ENCODE measurements at regions not wholly inside any gene's neighbourhood (a gene's known extent, or its start where the extent isn't known, plus 50 kb on each side); places are given as distances from the start of the nearest gene placed in this dataset.
"Not testable (repeated sequence)": the region's sequence is repeated elsewhere in the genome, so short reads cannot be mapped to it uniquely, and the experiment has no call there.

GRCh38 chr10:42281896-42282295 is 356.5 kb downstream of the ZNF33B start:
- H3K4me1 Mint-ChIP-seq; ATAC-seq; H3K27me3 Mint-ChIP-seq; DNase-seq; H3K27ac Mint-ChIP-seq; H3K9me3 Mint-ChIP-seq (ENCODE audit: low read depth); H3K36me3 Mint-ChIP-seq; CTCF ChIA-PET; H3K4me3 Mint-ChIP-seq: not testable (repeated sequence)

GRCh38 chr10:42269788-42270187 is 368.6 kb downstream of the ZNF33B start:
- CTCF ChIA-PET, ATAC-seq, H3K4me1 Mint-ChIP-seq: not testable (repeated sequence)

GRCh38 chr10:42263259-42263658 is 375.1 kb downstream of the ZNF33B start:
- H3K27me3 Mint-ChIP-seq; H3K4me3 Mint-ChIP-seq; ATAC-seq; DNase-seq; H3K4me1 Mint-ChIP-seq; H3K9me3 Mint-ChIP-seq (ENCODE audit: low read depth); H3K36me3 Mint-ChIP-seq; CTCF ChIA-PET; H3K27ac Mint-ChIP-seq: not testable (repeated sequence)

More at GRCh38 chr10:42269788-42270187, 368.6 kb downstream of the ZNF33B start:
- not testable (repeated sequence) for H3K27me3 Mint-ChIP-seq; H3K36me3 Mint-ChIP-seq; DNase-seq; H3K27ac Mint-ChIP-seq; H3K4me3 Mint-ChIP-seq; H3K9me3 Mint-ChIP-seq (ENCODE audit: low read depth)

GRCh38 chr10:42243002-42243401 is 395.4 kb downstream of the ZNF33B start:
- H3K27me3 Mint-ChIP-seq; H3K9me3 Mint-ChIP-seq (ENCODE audit: low read depth); H3K36me3 Mint-ChIP-seq; CTCF ChIA-PET; H3K27ac Mint-ChIP-seq; H3K4me1 Mint-ChIP-seq; H3K4me3 Mint-ChIP-seq; ATAC-seq; DNase-seq: not testable (repeated sequence)

- Mint-ChIP-seq H3K27ac (no peak overlapping the region), H3K9me3 (ENCODE audit: low read depth) (peaks cover 2% of the 10 kb centered on the region), H3K36me3 (no peaks in the 10 kb centered on the region), H3K27me3 (no peaks in the 10 kb centered on the region), H3K4me1 (no peaks in the 10 kb centered on the region), H3K4me3 (no peak overlapping the region)
- CTCF ChIA-PET, result no interaction called here
- ATAC-seq (no peak), DNase-seq (no peak)
Measured at GRCh38 chr10:42242135-42242805, 396.1 kb downstream of the ZNF33B start.

- H3K4me1 Mint-ChIP-seq; H3K27ac Mint-ChIP-seq; H3K27me3 Mint-ChIP-seq; H3K36me3 Mint-ChIP-seq; H3K4me3 Mint-ChIP-seq; DNase-seq; ATAC-seq; H3K9me3 Mint-ChIP-seq (ENCODE audit: low read depth); CTCF ChIA-PET: not testable (repeated sequence)
Measured at GRCh38 chr10:42236401-42236800, 402.0 kb downstream of the ZNF33B start.

- H3K36me3 Mint-ChIP-seq, DNase-seq, CTCF ChIA-PET, ATAC-seq, H3K27ac Mint-ChIP-seq, H3K4me3 Mint-ChIP-seq, H3K4me1 Mint-ChIP-seq, H3K27me3 Mint-ChIP-seq: not testable (repeated sequence)
- peaks cover 11% of the 10 kb centered on the region for H3K9me3 Mint-ChIP-seq (ENCODE audit: low read depth)
Measured at GRCh38 chr10:42235736-42236135, 402.6 kb downstream of the ZNF33B start.

- H3K27ac Mint-ChIP-seq, ATAC-seq: not testable (repeated sequence)
- H3K9me3 Mint-ChIP-seq (ENCODE audit: low read depth), result peaks cover 14% of the 10 kb centered on the region
Measured at GRCh38 chr10:42235241-42235640, 403.1 kb downstream of the ZNF33B start.

GRCh38 chr10:42234506-42234905 is 403.9 kb downstream of the ZNF33B start:
- H3K27ac Mint-ChIP-seq, H3K36me3 Mint-ChIP-seq, ATAC-seq, H3K4me3 Mint-ChIP-seq, H3K4me1 Mint-ChIP-seq, H3K27me3 Mint-ChIP-seq, CTCF ChIA-PET, DNase-seq: not testable (repeated sequence)
- peaks cover 14% of the 10 kb centered on the region for H3K9me3 Mint-ChIP-seq (ENCODE audit: low read depth)

More at GRCh38 chr10:42235241-42235640, 403.1 kb downstream of the ZNF33B start:
- H3K4me1 Mint-ChIP-seq, H3K4me3 Mint-ChIP-seq, DNase-seq, H3K27me3 Mint-ChIP-seq, H3K36me3 Mint-ChIP-seq, CTCF ChIA-PET: not testable (repeated sequence)

- DNase-seq, H3K36me3 Mint-ChIP-seq, ATAC-seq, H3K27me3 Mint-ChIP-seq, H3K4me3 Mint-ChIP-seq, CTCF ChIA-PET, H3K27ac Mint-ChIP-seq, H3K4me1 Mint-ChIP-seq: not testable (repeated sequence)
- H3K9me3 Mint-ChIP-seq (ENCODE audit: low read depth), result peaks cover 15% of the 10 kb centered on the region
Measured at GRCh38 chr10:42233461-42234206, 404.7 kb downstream of the ZNF33B start.

- DNase-seq, H3K27ac Mint-ChIP-seq, H3K27me3 Mint-ChIP-seq, H3K4me1 Mint-ChIP-seq, CTCF ChIA-PET, H3K36me3 Mint-ChIP-seq, H3K4me3 Mint-ChIP-seq, ATAC-seq: not testable (repeated sequence)
- H3K9me3 Mint-ChIP-seq (ENCODE audit: low read depth), result peaks cover 21% of the 10 kb centered on the region
Measured at GRCh38 chr10:42232955-42233354, 405.4 kb downstream of the ZNF33B start.

GRCh38 chr10:42230812-42231211 is 407.6 kb downstream of the ZNF33B start:
- peaks cover 41% of the 10 kb centered on the region for H3K9me3 Mint-ChIP-seq (ENCODE audit: low read depth)
- H3K27ac Mint-ChIP-seq, result not testable (repeated sequence)

GRCh38 chr10:42230115-42230514 is 408.3 kb downstream of the ZNF33B start:
- DNase-seq, H3K27ac Mint-ChIP-seq, CTCF ChIA-PET, ATAC-seq, H3K4me1 Mint-ChIP-seq, H3K27me3 Mint-ChIP-seq, H3K4me3 Mint-ChIP-seq, H3K36me3 Mint-ChIP-seq: not testable (repeated sequence)
- H3K9me3 Mint-ChIP-seq (ENCODE audit: low read depth), result peaks cover 39% of the 10 kb centered on the region

More at GRCh38 chr10:42230812-42231211, 407.6 kb downstream of the ZNF33B start:
- H3K27me3 Mint-ChIP-seq, H3K36me3 Mint-ChIP-seq, H3K4me1 Mint-ChIP-seq, DNase-seq, ATAC-seq, H3K4me3 Mint-ChIP-seq, CTCF ChIA-PET: not testable (repeated sequence)

GRCh38 chr10:42227859-42228258 is 410.5 kb downstream of the ZNF33B start:
- ATAC-seq, H3K27me3 Mint-ChIP-seq, H3K27ac Mint-ChIP-seq, CTCF ChIA-PET, DNase-seq, H3K4me3 Mint-ChIP-seq, H3K36me3 Mint-ChIP-seq, H3K4me1 Mint-ChIP-seq: not testable (repeated sequence)
- peaks cover 37% of the 10 kb centered on the region for H3K9me3 Mint-ChIP-seq (ENCODE audit: low read depth)

All from activated CD8-positive, alpha-beta memory T cell treated with anti-CD3 and anti-CD28 coated beads, Interleukin-2, amount 10 ng/mL, durations not matched to agents 7 days and 5 days (primary cell).